SK-N-MC (cell line): ENCODE measurements at regions not wholly inside any gene's neighbourhood (a gene's known extent, or its start where the extent isn't known, plus 50 kb on each side); places are given as distances from the start of the nearest gene placed in this dataset.
"Not testable (repeated sequence)": the region's sequence is repeated elsewhere in the genome, so short reads cannot be mapped to it uniquely, and the experiment has no call there.

ENCODE experiments used
- EZH2 ChIP-seq: fragments of 200-600 bp; sonication (generic); IDR thresholded peaks from one replicate; pipeline ENCODE4 v1.6.1; 2017; ENCODE audit warnings: antibody characterized with exemption
- FOXP2 ChIP-seq: optimal IDR thresholded peaks from 2 replicates; pipeline ENCODE3; 2011; ENCODE audit warnings: mild to moderate bottlenecking, moderate library complexity; ENCODE audit not compliant: insufficient read depth; ENCODE audit errors: extremely low read length, control extremely low read depth
- POLR2AphosphoS5 ChIP-seq: IDR thresholded peaks from 2 replicates; pipeline ENCODE4 v1.6.1; 2012; ENCODE audit warnings: mild to moderate bottlenecking, low read depth, low read length, borderline replicate concordance

DNA sequence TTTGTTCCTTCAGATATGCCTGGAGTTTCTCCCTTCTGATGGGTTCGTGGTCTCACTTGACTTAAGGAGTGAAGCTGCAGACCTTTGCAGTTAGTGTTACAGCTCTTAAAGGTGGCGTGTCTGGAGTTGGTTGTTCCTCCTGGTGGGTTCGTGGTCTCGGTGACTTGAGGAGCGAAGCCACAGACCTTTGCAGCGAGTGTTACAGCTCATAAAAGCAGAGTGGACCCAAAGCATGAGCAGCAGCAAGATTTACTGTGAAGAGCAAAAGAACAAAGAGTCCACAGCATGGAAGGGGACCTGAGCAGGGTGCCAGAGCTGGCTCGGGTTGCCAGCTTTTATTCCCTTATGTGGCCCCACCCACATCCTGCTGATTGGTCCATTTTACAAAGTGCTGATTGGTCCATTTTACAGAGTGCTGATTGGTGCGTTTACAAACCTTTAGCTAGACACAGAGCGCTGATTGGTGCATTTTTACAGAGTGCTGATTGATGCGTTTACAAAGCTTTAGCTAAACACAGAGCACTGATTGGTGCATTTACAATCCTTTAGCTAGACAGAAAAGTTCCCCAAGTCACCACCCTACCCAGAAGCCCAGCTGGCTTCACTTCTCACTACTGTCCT, 134.8 kb downstream of the RGPD3 start:
- TF ChIP-seq POLR2AphosphoS5, EZH2, FOXP2: not testable (repeated sequence)
